HG03060 (cell line): ENCODE measurements at regions not wholly inside any gene's neighbourhood (a gene's known extent, or its start where the extent isn't known, plus 50 kb on each side); places are given as distances from the start of the nearest gene placed in this dataset.

ENCODE experiments used
- ATAC-seq: cut with Tn5 transposase; IDR thresholded peaks from one replicate; pipeline ENCODE4 v1.9.1; 2021; ENCODE audit warnings: low read depth, moderate number of reproducible peaks; ENCODE audit not compliant: unreplicated experiment

GRCh38 chr4:17188547-17189400 lies 290.3 kb upstream of the LDB2 start:
- no peak for ATAC-seq

GRCh38 chr4:17188125-17188524 lies 289.7 kb upstream of the LDB2 start:
- ATAC-seq = no peak

- no peak for ATAC-seq
These were observed 288.6 kb upstream of the LDB2 start for GRCh38 chr4:17187003-17187402.

- no peak for ATAC-seq
These were observed 284.4 kb upstream of the LDB2 start for GRCh38 chr4:17182888-17183287.

GRCh38 chr4:17174751-17175150 lies 276.3 kb upstream of the LDB2 start:
- no peak for ATAC-seq

GRCh38 chr4:17173300-17173699 lies 274.9 kb upstream of the LDB2 start:
- ATAC-seq = no peak

- ATAC-seq = no peak
These were observed 271.7 kb upstream of the LDB2 start for GRCh38 chr4:17170131-17170530.

GRCh38 chr4:17169699-17170098 lies 271.3 kb upstream of the LDB2 start:
- ATAC-seq = no peak

GRCh38 chr4:17168571-17168970 lies 270.1 kb upstream of the LDB2 start:
- no peak for ATAC-seq

GRCh38 chr4:17166954-17167353 lies 268.5 kb upstream of the LDB2 start:
- no peak for ATAC-seq

- no peak for ATAC-seq
These were observed 266.8 kb upstream of the LDB2 start for GRCh38 chr4:17165286-17165685.

- ATAC-seq = no peak
These were observed 266.2 kb upstream of the LDB2 start for GRCh38 chr4:17164666-17165065.

- ATAC-seq = no peak
These were observed 264.8 kb upstream of the LDB2 start for GRCh38 chr4:17163156-17163771.

- no peak for ATAC-seq
These were observed 258.9 kb upstream of the LDB2 start for GRCh38 chr4:17157304-17157703.

- no peak for ATAC-seq
These were observed 257.0 kb upstream of the LDB2 start for GRCh38 chr4:17155486-17155885.

GRCh38 chr4:17153572-17153971 lies 255.1 kb upstream of the LDB2 start:
- no peak for ATAC-seq

- ATAC-seq = no peak
These were observed 254.6 kb upstream of the LDB2 start for GRCh38 chr4:17152941-17153540.

GRCh38 chr4:17142232-17142711 lies 243.8 kb upstream of the LDB2 start:
- ATAC-seq = no peak

GRCh38 chr4:17138847-17139246 lies 240.4 kb upstream of the LDB2 start:
- ATAC-seq = no peak

GRCh38 chr4:17134565-17134964 lies 236.1 kb upstream of the LDB2 start:
- no peak for ATAC-seq

- ATAC-seq = no peak
These were observed 235.7 kb upstream of the LDB2 start for GRCh38 chr4:17134100-17134499.

GRCh38 chr4:17132226-17132625 lies 233.8 kb upstream of the LDB2 start:
- no peak for ATAC-seq
